NCI-H2107 (cell line): ENCODE measurements at regions not wholly inside any gene's neighbourhood (a gene's known extent, or its start where the extent isn't known, plus 50 kb on each side); places are given as distances from the start of the nearest gene placed in this dataset.

Experiments used
- DNase-seq: peaks from one replicate; lab custom pipeline; 2025; lab: John Stamatoyannopoulos, UW

- no peak for DNase-seq
Measured at GRCh38 chr2:82690757-82691411, 1768.2 kb downstream of the SUCLG1 start.

GRCh38 chr2:82675186-82675585 is 1783.9 kb downstream of the SUCLG1 start:
- DNase-seq = no peak

- DNase-seq = no peak
Measured at GRCh38 chr2:82674652-82675051, 1784.4 kb downstream of the SUCLG1 start.

GRCh38 chr2:82667491-82667890 is 1791.6 kb downstream of the SUCLG1 start:
- DNase-seq = no peak

GRCh38 chr2:82665691-82666090 is 1793.4 kb downstream of the SUCLG1 start:
- no peak for DNase-seq

- DNase-seq = no peak
Measured at GRCh38 chr2:82657106-82657505, 1802.0 kb downstream of the SUCLG1 start.

- DNase-seq = no peak
Measured at GRCh38 chr2:82656420-82656819, 1802.7 kb downstream of the SUCLG1 start.

GRCh38 chr2:82652117-82652516 is 1807.0 kb downstream of the SUCLG1 start:
- DNase-seq = no peak

GRCh38 chr2:82650038-82650437 is 1809.0 kb downstream of the SUCLG1 start:
- DNase-seq = no peak

GRCh38 chr2:82641598-82642180 is 1817.4 kb downstream of the SUCLG1 start:
- DNase-seq = no peak

GRCh38 chr2:82636402-82637020 is 1822.6 kb downstream of the SUCLG1 start:
- no peak for DNase-seq

- DNase-seq = no peak
Measured at GRCh38 chr2:82599021-82599420, 1860.1 kb downstream of the SUCLG1 start.

GRCh38 chr2:82596581-82596980 is 1862.5 kb downstream of the SUCLG1 start:
- no peak for DNase-seq

- DNase-seq = no peak
Measured at GRCh38 chr2:82591718-82592117, 1867.4 kb downstream of the SUCLG1 start.

- no peak for DNase-seq
Measured at GRCh38 chr2:82576656-82577055, 1882.4 kb downstream of the SUCLG1 start.

- DNase-seq = no peak
Measured at GRCh38 chr2:82539280-82539621, 1919.8 kb downstream of the SUCLG1 start.

- DNase-seq = no peak
Measured at GRCh38 chr2:82538590-82539279, 1920.3 kb downstream of the SUCLG1 start.

GRCh38 chr2:82528288-82528687 is 1930.8 kb downstream of the SUCLG1 start:
- no peak for DNase-seq

- no peak for DNase-seq
Measured at GRCh38 chr2:82527124-82527523, 1932.0 kb downstream of the SUCLG1 start.

- DNase-seq = no peak
Measured at GRCh38 chr2:82526277-82526676, 1932.8 kb downstream of the SUCLG1 start.

GRCh38 chr2:82525744-82526143 is 1933.3 kb downstream of the SUCLG1 start:
- DNase-seq = no peak

GRCh38 chr2:82524826-82525225 is 1934.3 kb downstream of the SUCLG1 start:
- DNase-seq = no peak

GRCh38 chr2:82511894-82512293 is 1947.2 kb downstream of the SUCLG1 start:
- no peak for DNase-seq
